Limb (tissue), 2 donors: ENCODE measurements at regions not wholly inside any gene's neighbourhood (a gene's known extent, or its start where the extent isn't known, plus 50 kb on each side); places are given as distances from the start of the nearest gene placed in this dataset.
A peak's percentile ranks its signal among the peaks of the same experiment; 100 is the strongest.

Experiments used
- DNase-seq, 2 donors: peaks; one replicate each; pipeline ENCODE4 v3.0.0-alpha.2; 2016; ENCODE audit errors: extremely low spot score in 2 of 2

- DNase-seq = no peak
Observed at GRCh38 chr1:5478156-5478695, 514.0 kb downstream of the NPHP4 start.

- DNase-seq = no peak
Observed at GRCh38 chr1:5477716-5478115, 514.5 kb downstream of the NPHP4 start.

- no peak for DNase-seq
Observed at GRCh38 chr1:5475572-5475971, 516.7 kb downstream of the NPHP4 start.

GRCh38 chr1:5473268-5473667, 519.0 kb downstream of the NPHP4 start:
- no peak for DNase-seq

GRCh38 chr1:5466487-5466886, 525.7 kb downstream of the NPHP4 start:
- no peak for DNase-seq

- DNase-seq = no peak
Observed at GRCh38 chr1:5465281-5465711, 526.9 kb downstream of the NPHP4 start.

GRCh38 chr1:5464366-5464765, 527.9 kb downstream of the NPHP4 start:
- DNase-seq = no peak

- no peak for DNase-seq
Observed at GRCh38 chr1:5460974-5461373, 531.3 kb downstream of the NPHP4 start.

- no peak for DNase-seq
Observed at GRCh38 chr1:5459839-5460610, 532.2 kb downstream of the NPHP4 start.

- no peak for DNase-seq
Observed at GRCh38 chr1:5458248-5458647, 534.0 kb downstream of the NPHP4 start.

- DNase-seq = no peak
Observed at GRCh38 chr1:5456090-5456811, 536.0 kb downstream of the NPHP4 start.

- no peak for DNase-seq
Observed at GRCh38 chr1:5455651-5456050, 536.6 kb downstream of the NPHP4 start.

- DNase-seq = no peak
Observed at GRCh38 chr1:5455056-5455455, 537.2 kb downstream of the NPHP4 start.

- DNase-seq = no peak
Observed at GRCh38 chr1:5453347-5453746, 538.9 kb downstream of the NPHP4 start.

GRCh38 chr1:5451671-5452070, 540.6 kb downstream of the NPHP4 start:
- no peak for DNase-seq

GRCh38 chr1:5448486-5448885, 543.7 kb downstream of the NPHP4 start:
- DNase-seq = no peak

- DNase-seq = peak; percentile 4 to 40
Observed at GRCh38 chr1:5447503-5447960, 544.7 kb downstream of the NPHP4 start.

GRCh38 chr1:5444396-5444795, 547.8 kb downstream of the NPHP4 start:
- no peak for DNase-seq

- no peak for DNase-seq
Observed at GRCh38 chr1:5436808-5437207, 555.4 kb downstream of the NPHP4 start.

GRCh38 chr1:5435414-5435813, 556.8 kb downstream of the NPHP4 start:
- DNase-seq = no peak

- DNase-seq = no peak
Observed at GRCh38 chr1:5432436-5432835, 559.8 kb downstream of the NPHP4 start.

GRCh38 chr1:5430911-5431697, 561.1 kb downstream of the NPHP4 start:
- no peak for DNase-seq
